Activated CD8-positive, alpha-beta memory T cell treated with anti-CD3 and anti-CD28 coated beads, Interleukin-2, amount 50 U/mL, for 4 hours (primary cell): ENCODE measurements at regions not wholly inside any gene's neighbourhood (a gene's known extent, or its start where the extent isn't known, plus 50 kb on each side); places are given as distances from the start of the nearest gene placed in this dataset.

Source experiments
- DNase-seq: peaks from one replicate; pipeline ENCODE4 v3.0.0-alpha.2; 2020

GRCh38 chr22:27264184-27264583 lies 537.4 kb downstream of the MN1 start:
- no peak for DNase-seq

- DNase-seq, result no peak
These were observed 534.4 kb downstream of the MN1 start for GRCh38 chr22:27267145-27267544.

GRCh38 chr22:27269751-27270543 lies 531.6 kb downstream of the MN1 start:
- no peak for DNase-seq

GRCh38 chr22:27270818-27271510 lies 530.6 kb downstream of the MN1 start:
- DNase-seq, result no peak

- DNase-seq, result no peak
These were observed 528.1 kb downstream of the MN1 start for GRCh38 chr22:27273436-27273835.

GRCh38 chr22:27273853-27274252 lies 527.7 kb downstream of the MN1 start:
- DNase-seq, result no peak

GRCh38 chr22:27274770-27275449 lies 526.6 kb downstream of the MN1 start:
- DNase-seq, result no peak

GRCh38 chr22:27278946-27279345 lies 522.6 kb downstream of the MN1 start:
- no peak for DNase-seq

GRCh38 chr22:27283240-27283639 lies 518.3 kb downstream of the MN1 start:
- no peak for DNase-seq

- no peak for DNase-seq
These were observed 517.8 kb downstream of the MN1 start for GRCh38 chr22:27283714-27284113.

- no peak for DNase-seq
These were observed 517.2 kb downstream of the MN1 start for GRCh38 chr22:27284324-27284723.

- DNase-seq, result no peak
These were observed 514.8 kb downstream of the MN1 start for GRCh38 chr22:27286711-27287110.

GRCh38 chr22:27292542-27293299 lies 508.8 kb downstream of the MN1 start:
- no peak for DNase-seq

- DNase-seq, result no peak
These were observed 507.7 kb downstream of the MN1 start for GRCh38 chr22:27293721-27294445.

- no peak for DNase-seq
These were observed 506.5 kb downstream of the MN1 start for GRCh38 chr22:27295040-27295439.

GRCh38 chr22:27295605-27296004 lies 506.0 kb downstream of the MN1 start:
- no peak for DNase-seq

- no peak for DNase-seq
These were observed 505.4 kb downstream of the MN1 start for GRCh38 chr22:27296091-27296675.

- DNase-seq, result no peak
These were observed 504.4 kb downstream of the MN1 start for GRCh38 chr22:27297125-27297524.

- DNase-seq, result no peak
These were observed 503.2 kb downstream of the MN1 start for GRCh38 chr22:27298332-27298731.

GRCh38 chr22:27298742-27299141 lies 502.8 kb downstream of the MN1 start:
- no peak for DNase-seq

GRCh38 chr22:27299181-27300085 lies 502.1 kb downstream of the MN1 start:
- DNase-seq, result no peak
